GM10266 (cell line): ENCODE measurements at regions not wholly inside any gene's neighbourhood (a gene's known extent, or its start where the extent isn't known, plus 50 kb on each side); places are given as distances from the start of the nearest gene placed in this dataset.
"Not testable (repeated sequence)": the region's sequence is repeated elsewhere in the genome, so short reads cannot be mapped to it uniquely, and the experiment has no call there.

ENCODE experiments used
- DNase-seq: peaks from one replicate; pipeline ENCODE4 v3.0.0; 2012; ENCODE audit errors: extremely low spot score
- TF ChIP-seq, protein P1 (sequence below): IDR thresholded peaks from 2 replicates; pipeline ENCODE4 v1.5.1; 2012; ENCODE audit warnings: mild to moderate bottlenecking, low read depth; ENCODE audit not compliant: control insufficient read depth, insufficient read depth; ENCODE audit errors: missing control alignments

DNA sequence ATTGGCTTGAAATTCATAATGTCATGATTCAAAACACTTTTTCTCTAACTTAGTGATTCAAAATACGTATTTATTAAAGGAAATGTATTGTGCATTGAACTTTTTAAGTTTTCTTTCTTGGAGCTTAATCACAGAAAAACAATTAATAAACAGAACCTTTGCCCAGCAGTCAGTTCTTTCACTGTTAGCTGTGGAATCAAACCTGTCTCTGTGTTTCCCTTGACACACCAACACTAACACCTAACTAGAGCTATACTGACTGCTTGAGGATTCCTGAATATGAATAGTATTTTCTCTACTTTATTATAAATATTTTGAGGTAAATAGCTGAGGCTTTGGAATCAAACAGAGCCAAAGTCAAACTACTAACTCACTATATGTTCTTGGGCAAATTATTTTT is 296.4 kb downstream of the HIVEP2 start:
- TF ChIP-seq, protein P1, sequence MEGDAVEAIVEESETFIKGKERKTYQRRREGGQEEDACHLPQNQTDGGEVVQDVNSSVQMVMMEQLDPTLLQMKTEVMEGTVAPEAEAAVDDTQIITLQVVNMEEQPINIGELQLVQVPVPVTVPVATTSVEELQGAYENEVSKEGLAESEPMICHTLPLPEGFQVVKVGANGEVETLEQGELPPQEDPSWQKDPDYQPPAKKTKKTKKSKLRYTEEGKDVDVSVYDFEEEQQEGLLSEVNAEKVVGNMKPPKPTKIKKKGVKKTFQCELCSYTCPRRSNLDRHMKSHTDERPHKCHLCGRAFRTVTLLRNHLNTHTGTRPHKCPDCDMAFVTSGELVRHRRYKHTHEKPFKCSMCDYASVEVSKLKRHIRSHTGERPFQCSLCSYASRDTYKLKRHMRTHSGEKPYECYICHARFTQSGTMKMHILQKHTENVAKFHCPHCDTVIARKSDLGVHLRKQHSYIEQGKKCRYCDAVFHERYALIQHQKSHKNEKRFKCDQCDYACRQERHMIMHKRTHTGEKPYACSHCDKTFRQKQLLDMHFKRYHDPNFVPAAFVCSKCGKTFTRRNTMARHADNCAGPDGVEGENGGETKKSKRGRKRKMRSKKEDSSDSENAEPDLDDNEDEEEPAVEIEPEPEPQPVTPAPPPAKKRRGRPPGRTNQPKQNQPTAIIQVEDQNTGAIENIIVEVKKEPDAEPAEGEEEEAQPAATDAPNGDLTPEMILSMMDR: no peak
- DNase-seq: no peak

DNA sequence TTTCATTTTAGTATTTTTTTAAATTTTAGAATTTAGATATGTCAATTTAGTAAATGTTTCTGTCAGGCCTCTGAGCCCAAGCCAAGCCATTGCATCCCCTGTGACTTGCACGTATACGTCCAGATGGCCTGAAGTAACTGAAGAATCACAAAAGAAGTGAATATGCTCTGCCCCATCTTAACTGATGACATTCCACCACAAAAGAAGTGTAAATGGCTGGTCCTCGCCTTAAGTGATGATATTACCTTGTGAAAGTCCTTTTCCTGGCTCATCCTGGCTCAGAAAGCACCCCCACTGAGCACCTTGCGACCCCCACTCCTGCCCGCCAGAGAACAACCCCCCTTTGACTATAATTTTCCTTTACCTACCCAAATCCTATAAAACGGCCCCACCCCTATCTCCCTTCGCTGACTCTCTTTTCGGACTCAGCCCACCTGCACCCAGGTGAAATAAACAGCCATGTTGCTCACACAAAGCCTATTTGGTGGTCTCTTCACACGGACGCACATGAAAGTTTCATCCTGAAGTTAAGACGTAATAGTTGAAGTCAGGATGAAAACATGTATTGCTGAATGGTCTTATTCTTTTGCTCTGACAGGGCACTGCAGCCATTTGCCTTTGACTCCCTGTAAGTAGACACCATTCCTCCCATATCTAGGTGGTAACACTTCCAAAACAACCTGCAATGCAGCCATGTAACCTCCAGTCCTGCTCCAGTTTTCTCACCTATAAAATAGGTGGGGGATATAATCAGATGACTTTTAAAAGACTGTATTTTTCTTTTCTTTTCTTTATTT is 295.3 kb downstream of the HIVEP2 start:
- not testable (repeated sequence) for DNase-seq

DNA sequence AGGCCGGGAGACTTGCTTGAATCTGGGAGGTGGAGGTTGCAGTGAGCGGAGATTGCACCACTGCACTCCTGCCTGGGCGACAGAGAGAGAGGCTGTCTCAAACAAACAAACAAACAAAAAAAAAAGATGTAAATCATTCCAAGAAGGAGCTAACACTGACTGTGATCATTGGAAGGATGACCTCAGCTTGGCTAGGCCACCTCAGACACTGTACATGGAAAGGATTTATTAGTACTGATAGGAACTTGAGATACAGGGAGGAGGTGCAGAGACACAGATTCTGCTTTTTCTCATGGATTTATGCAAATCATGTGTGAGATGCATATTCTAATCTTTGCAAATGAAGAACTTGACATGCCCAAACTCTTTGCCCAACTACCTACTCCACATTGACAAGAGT is 293.6 kb downstream of the HIVEP2 start:
- TF ChIP-seq, protein P1: no peak
- DNase-seq: no peak

DNA sequence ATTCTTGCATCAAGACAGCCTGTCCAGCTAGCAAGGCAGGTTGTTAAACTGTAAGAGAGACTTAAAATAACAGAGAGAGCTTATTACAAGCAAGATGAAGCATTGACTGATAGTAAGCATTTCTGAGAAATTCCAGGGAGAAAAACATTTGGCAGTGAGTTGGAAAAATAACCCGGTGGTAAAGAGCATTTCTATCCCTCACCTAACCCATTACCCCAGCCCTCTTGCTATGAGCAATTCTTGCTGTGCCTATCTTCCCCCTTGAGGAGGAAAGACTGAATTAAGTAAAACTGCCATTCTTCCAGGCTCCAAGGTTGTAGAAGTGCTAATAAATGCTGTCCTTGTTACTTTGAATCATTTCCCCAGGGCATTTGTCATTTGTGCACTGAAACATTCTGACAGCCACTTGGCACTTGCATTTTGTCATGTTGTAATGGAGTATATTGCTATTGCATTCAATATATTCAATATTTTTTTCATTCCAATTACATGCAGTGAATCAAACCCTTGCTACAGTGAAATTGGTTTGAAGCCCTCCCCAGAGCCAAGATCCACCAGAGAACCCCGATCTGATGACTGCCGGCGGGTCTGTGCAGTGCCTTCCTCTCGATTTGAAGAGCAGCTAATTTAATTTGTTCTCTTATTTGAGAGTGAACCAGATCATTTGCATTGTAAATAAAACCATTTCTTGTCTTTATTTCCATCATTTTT is 291.1 kb downstream of the HIVEP2 start:
- TF ChIP-seq, protein P1: no peak
- no peak for DNase-seq

DNA sequence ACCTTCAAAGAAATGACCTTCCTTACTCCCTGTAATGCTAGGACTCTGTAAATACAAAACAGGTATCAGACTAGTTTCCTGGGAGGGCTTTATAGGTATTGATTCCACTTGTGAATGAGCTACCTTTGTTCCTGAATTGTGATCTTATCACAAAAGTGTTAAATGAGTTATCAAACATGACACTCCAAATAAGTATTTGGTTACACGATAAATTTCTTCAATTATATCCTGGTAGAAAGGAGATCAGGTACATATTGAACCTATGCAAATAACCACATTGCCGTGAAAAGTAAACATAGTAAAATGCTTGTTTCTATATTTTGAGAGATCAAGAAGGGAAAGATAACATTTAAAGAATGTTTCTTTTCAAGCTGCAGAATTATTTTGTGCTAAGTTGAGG is 285.3 kb downstream of the HIVEP2 start:
- TF ChIP-seq, protein P1: no peak
- DNase-seq: no peak

DNA sequence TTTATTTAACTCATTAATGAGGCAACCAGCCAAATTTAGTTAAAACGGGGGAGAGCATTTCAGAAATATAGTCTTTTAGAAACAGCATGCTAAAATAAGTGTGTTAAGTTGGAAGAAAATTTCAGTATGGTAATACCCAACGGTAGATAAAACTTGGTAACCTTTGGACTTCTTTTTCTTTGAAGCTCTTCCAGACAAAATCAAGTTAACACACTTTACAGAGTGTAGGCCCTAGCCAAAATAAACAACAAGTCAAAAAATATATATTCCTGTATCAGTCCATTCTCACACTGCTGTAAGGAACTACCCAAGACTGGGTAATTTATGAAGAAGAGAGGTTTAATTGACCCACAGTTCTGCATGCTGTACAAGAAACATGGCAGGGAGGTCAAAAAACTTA is 279.6 kb downstream of the HIVEP2 start:
- TF ChIP-seq, protein P1: no peak
- no peak for DNase-seq

DNA sequence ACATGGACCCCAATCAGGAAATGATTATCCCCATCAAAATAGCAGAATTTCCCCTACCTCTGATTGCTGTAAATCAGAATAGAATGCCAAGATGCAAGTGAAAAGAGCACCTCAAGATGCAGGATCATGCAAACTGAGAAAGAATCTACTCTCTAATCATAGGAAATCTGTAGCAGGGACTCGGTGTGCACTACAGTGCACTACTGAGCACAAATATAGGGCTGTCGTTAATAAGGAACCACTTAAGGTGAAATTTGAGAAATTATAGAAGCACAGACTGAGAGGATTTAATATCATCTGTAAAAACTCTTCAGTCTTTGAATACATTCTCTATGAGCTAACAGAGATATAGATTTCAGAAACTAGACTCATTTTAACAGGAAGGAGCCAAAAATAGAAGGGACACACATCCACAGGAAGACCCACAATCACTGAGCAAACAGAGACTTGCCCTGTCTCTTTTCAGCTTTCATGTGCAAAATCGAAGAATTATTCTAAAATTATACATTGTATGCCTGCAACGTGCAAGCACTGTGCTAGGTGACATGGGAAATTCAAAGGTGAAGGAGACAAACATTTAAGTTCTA is 278.3 kb downstream of the HIVEP2 start:
- TF ChIP-seq, protein P1: no peak

More for the DNA sequence above, 278.3 kb downstream of the HIVEP2 start:
- DNase-seq: no peak
